Mesenchymal stem cell (in vitro differentiated cells and primary cell): ENCODE measurements at regions not wholly inside any gene's neighbourhood (a gene's known extent, or its start where the extent isn't known, plus 50 kb on each side); places are given as distances from the start of the nearest gene placed in this dataset.
A peak's percentile ranks its signal among the peaks of the same experiment; 100 is the strongest.

Experiments
- DNase-seq: peaks from one replicate; pipeline ENCODE4 v3.0.0-alpha.2; 2013
- H2AFZ ChIP-seq: one replicate; pipeline ENCODE4 v1.6.1; 2013; ENCODE audit warnings: low read depth, mild to moderate bottlenecking, control low read depth, inconsistent platforms, low read length, moderate library complexity
- H2AK5ac ChIP-seq: 2 replicates; pipeline ENCODE4 v1.6.1; 2013; ENCODE audit warnings: low read length, moderate library complexity, mild to moderate bottlenecking, inconsistent platforms; ENCODE audit not compliant: severe bottlenecking
- H2BK120ac ChIP-seq: one replicate; pipeline ENCODE4 v1.6.1; 2013; ENCODE audit warnings: low read depth, mild to moderate bottlenecking, inconsistent platforms, low read length, moderate library complexity
- H2BK12ac ChIP-seq, 2 experiments: one replicate each; pipeline ENCODE4 v1.6.1; 2013; ENCODE audit warnings: inconsistent platforms in 2 of 2, low read length in 2 of 2, mild to moderate bottlenecking in 2 of 2, moderate library complexity in 2 of 2, control low read depth in 1 of 2
- H2BK15ac ChIP-seq: one replicate; pipeline ENCODE4 v1.6.1; 2013; ENCODE audit warnings: mild to moderate bottlenecking, low read depth, inconsistent platforms; ENCODE audit not compliant: poor library complexity, severe bottlenecking
- H2BK5ac ChIP-seq: 2 replicates; pipeline ENCODE4 v1.6.1; 2013; ENCODE audit warnings: low read depth, mild to moderate bottlenecking, low read length, control low read depth, inconsistent platforms; ENCODE audit not compliant: poor library complexity, severe bottlenecking
- H3K14ac ChIP-seq, 2 experiments: one replicate each; pipeline ENCODE4 v1.6.1; 2013; ENCODE audit warnings: inconsistent platforms in 2 of 2, low read length in 2 of 2, control low read depth in 1 of 2, mild to moderate bottlenecking in 1 of 2, moderate library complexity in 1 of 2
- H3K18ac ChIP-seq, 2 experiments: one replicate each; pipeline ENCODE4 v1.6.1; 2013; ENCODE audit warnings: inconsistent platforms in 2 of 2, low read length in 2 of 2, control low read depth in 1 of 2, low read depth in 1 of 2, mild to moderate bottlenecking in 1 of 2
- H3K23ac ChIP-seq, 2 experiments: one replicate each; pipeline ENCODE4 v1.6.1; 2013; ENCODE audit warnings: inconsistent platforms in 2 of 2, low read length in 2 of 2, mild to moderate bottlenecking in 2 of 2, moderate library complexity in 2 of 2, control low read depth in 1 of 2
- H3K27ac ChIP-seq: 2 replicates; pipeline ENCODE4 v1.5.1; 2013; ENCODE audit warnings: mild to moderate bottlenecking, moderate library complexity, low read length, control low read depth, inconsistent platforms; ENCODE audit not compliant: poor library complexity, severe bottlenecking
- H3K27me3 ChIP-seq, 2 experiments: 2 replicates each; pipeline versions ENCODE4 v1.6.1 to v1.7.0; 2013; ENCODE audit warnings: low read length in 2 of 2, mild to moderate bottlenecking in 2 of 2, moderate library complexity in 2 of 2, control low read depth in 1 of 2, inconsistent platforms in 1 of 2; ENCODE audit not compliant: control insufficient read depth in 1 of 2, insufficient read depth in 1 of 2
- H3K36me3 ChIP-seq, 2 experiments: 2 replicates each; pipeline versions ENCODE4 v1.6.1 to v1.7.0; 2013; ENCODE audit warnings: low read length in 2 of 2, control low read depth in 1 of 2, inconsistent platforms in 1 of 2, low read depth in 1 of 2, mild to moderate bottlenecking in 1 of 2; ENCODE audit not compliant: insufficient read depth in 2 of 2, control insufficient read depth in 1 of 2
- H3K4ac ChIP-seq, 2 experiments: one replicate each; pipeline ENCODE4 v1.6.1; 2013; ENCODE audit warnings: inconsistent platforms in 2 of 2, low read length in 2 of 2, mild to moderate bottlenecking in 2 of 2, moderate library complexity in 2 of 2, control low read depth in 1 of 2, low read depth in 1 of 2
- H3K4me1 ChIP-seq: 2 replicates; pipeline ENCODE4 v1.6.1; 2013; ENCODE audit warnings: low read depth, low read length, control low read depth; ENCODE audit not compliant: control insufficient read depth, insufficient read depth
- H3K4me2 ChIP-seq: 2 replicates; pipeline ENCODE4 v1.6.1; 2013; ENCODE audit warnings: low read length, mild to moderate bottlenecking, inconsistent platforms; ENCODE audit not compliant: poor library complexity, severe bottlenecking
- H3K4me3 ChIP-seq, 2 experiments: 2 replicates each; pipeline versions ENCODE4 v1.5.1 to v1.7.0; 2013; ENCODE audit warnings: low read length in 2 of 2, mild to moderate bottlenecking in 2 of 2, control low read depth in 1 of 2, low read depth in 1 of 2; ENCODE audit not compliant: insufficient read depth in 1 of 2
- H3K79me1 ChIP-seq: replicated peaks from 2 replicates; pipeline ENCODE4 v1.6.1; 2013; ENCODE audit warnings: mild to moderate bottlenecking, control low read depth, low read length, inconsistent platforms; ENCODE audit not compliant: poor library complexity, severe bottlenecking
- H3K9ac ChIP-seq: 2 replicates; pipeline ENCODE4 v1.7.0; 2013; ENCODE audit warnings: mild to moderate bottlenecking, low read length, moderate library complexity
- H3K9me3 ChIP-seq: 2 replicates; pipeline ENCODE4 v1.7.0; 2013; ENCODE audit warnings: mild to moderate bottlenecking, low read length; ENCODE audit not compliant: control insufficient read depth
- H4K8ac ChIP-seq: one replicate; pipeline ENCODE4 v1.6.1; 2013; ENCODE audit warnings: inconsistent platforms, mild to moderate bottlenecking, low read length, moderate library complexity
- H4K91ac ChIP-seq: one replicate; pipeline ENCODE4 v1.6.1; 2013; ENCODE audit warnings: mild to moderate bottlenecking, low read length, inconsistent platforms
- WGBS: methylation state at CpG from one replicate; pipeline ENCODE4 v1.1.7; 2013; ENCODE audit warnings: mixed read lengths; 5-methylcytosine and 5-hydroxymethylcytosine counted together

DNA sequence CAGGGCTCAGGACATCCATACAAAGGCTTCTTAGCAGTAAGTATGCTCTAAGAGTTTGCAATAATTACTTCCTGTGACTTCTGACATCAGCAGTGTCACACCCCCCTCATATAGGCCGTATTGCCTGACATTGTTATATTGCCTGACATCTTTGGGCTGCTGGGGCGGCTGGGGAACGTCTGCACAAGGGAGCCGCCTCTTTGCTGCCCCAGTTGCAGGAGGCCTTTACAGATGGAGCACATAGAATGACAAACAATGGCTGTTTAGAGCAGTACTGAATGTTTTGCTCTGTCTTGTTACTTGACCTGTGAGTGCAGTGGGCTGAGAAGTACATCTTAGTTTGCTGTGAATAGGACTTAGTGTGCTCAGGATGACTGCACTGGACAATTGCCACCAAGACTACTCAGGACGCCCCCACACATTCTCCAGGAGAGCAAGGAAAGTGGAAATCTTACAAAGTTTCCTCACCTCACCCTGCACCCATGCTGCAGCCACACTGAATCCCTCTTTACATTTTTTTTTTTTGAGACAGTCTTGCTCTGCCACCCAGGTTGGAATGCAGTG lies 65.4 kb upstream of the SPOCK1 start:
- Histone ChIP-seq H3K4ac (no peak overlapping the region), H2AFZ (no peak overlapping the region), H3K9me3 (no peaks in the 10 kb centered on the region), H3K9ac (peak overlapping the region; percentile 9), H3K14ac (no peak overlapping the region), H2BK12ac (no peak overlapping the region), H2BK5ac (no peak overlapping the region), H4K8ac (no peak overlapping the region), H3K27me3 (no peaks in the 10 kb centered on the region), H3K23ac (no peak overlapping the region), H2BK15ac (no peak overlapping the region), H3K18ac (no peak overlapping the region), H3K4me3 (no peak overlapping the region), H2BK120ac (no peak overlapping the region), H3K4me2 (no peak overlapping the region), H2AK5ac (no peak overlapping the region), H4K91ac (no peak overlapping the region), H3K27ac (peak overlapping the region; percentile 14), H3K36me3 (no peaks in the 10 kb centered on the region), H3K79me1 (no peaks in the 10 kb centered on the region), H3K4me1 (peaks cover 8% of the 10 kb centered on the region)
- DNase-seq: no peak
- WGBS: 44% methylated on average over 5 of the region's 5 CpGs

DNA sequence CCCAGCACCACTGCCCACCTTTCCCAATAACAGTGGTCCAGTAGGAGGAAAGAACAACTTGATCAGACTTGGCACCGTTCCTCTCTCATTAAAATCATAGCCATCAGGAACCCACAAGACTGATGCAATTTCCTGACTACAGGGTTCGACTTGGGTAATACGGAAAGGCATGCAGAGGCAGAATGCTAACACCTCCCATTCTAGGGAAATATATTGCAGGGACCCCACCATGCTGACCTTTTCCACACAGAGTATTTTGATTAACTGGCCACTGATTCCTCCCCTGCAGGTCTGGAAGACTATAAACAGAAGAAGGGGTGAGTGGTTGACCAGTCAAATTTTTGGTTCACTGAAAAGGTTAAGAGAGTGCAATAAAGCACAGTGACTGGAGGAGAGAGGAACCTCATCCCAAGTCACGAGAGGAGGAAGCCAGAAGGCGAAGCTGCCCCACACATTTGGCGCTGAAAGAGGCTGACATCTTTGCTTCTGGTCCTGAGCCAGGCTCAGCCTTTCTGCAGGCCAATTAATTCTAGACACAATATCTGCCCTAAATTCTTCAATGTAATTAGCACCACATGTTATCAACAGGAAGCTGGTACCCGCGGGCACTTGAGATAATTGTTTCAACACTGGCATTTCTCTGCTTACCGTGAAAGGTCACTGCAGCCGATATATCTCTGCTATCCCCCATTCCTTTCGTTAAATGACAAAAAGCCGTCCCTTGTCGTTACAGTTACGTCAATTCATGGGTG lies 64.7 kb upstream of the SPOCK1 start:
- Histone ChIP-seq H2BK15ac (no peak overlapping the region), H2BK120ac (no peak overlapping the region), H3K79me1 (no peaks in the 10 kb centered on the region), H3K27me3 (no peaks in the 10 kb centered on the region), H2BK5ac (no peak overlapping the region), H3K23ac (no peak overlapping the region), H3K36me3 (no peaks in the 10 kb centered on the region), H3K27ac (peak overlapping the region; percentile 38), H4K91ac (no peak overlapping the region), H3K14ac (no peak overlapping the region), H2BK12ac (no peak overlapping the region), H3K4me1 (peaks cover 8% of the 10 kb centered on the region), H3K9me3 (no peaks in the 10 kb centered on the region), H4K8ac (no peak overlapping the region), H3K4me2 (no peak overlapping the region), H3K4ac (no peak overlapping the region), H2AK5ac (no peak overlapping the region), H3K9ac (peak overlapping the region; percentile 9), H3K18ac (no peak overlapping the region), H2AFZ (no peak overlapping the region), H3K4me3 (no peak overlapping the region)
- DNase-seq: no peak
- 51% methylated on average over 14 of the region's 14 CpGs for WGBS

GRCh38 chr5:137563301-137563645 lies 64.1 kb upstream of the SPOCK1 start:
- Histone ChIP-seq H3K27ac (peak overlapping the region; percentile 38), H4K8ac (no peak overlapping the region), H3K4ac (no peak overlapping the region), H3K27me3 (no peaks in the 10 kb centered on the region), H3K4me3 (no peak overlapping the region), H3K36me3 (no peaks in the 10 kb centered on the region), H3K23ac (no peak overlapping the region), H3K14ac (no peak overlapping the region), H3K4me2 (no peak overlapping the region), H2BK120ac (no peak overlapping the region), H2BK5ac (no peak overlapping the region), H4K91ac (no peak overlapping the region), H2BK12ac (no peak overlapping the region), H3K4me1 (peaks cover 8% of the 10 kb centered on the region), H2BK15ac (no peak overlapping the region), H3K9me3 (no peaks in the 10 kb centered on the region), H3K18ac (no peak overlapping the region), H2AFZ (no peak overlapping the region), H3K9ac (no peak overlapping the region), H3K79me1 (no peaks in the 10 kb centered on the region), H2AK5ac (no peak overlapping the region)
- WGBS: 100% methylated on average over 2 of the region's 2 CpGs
- DNase-seq: no peak

DNA sequence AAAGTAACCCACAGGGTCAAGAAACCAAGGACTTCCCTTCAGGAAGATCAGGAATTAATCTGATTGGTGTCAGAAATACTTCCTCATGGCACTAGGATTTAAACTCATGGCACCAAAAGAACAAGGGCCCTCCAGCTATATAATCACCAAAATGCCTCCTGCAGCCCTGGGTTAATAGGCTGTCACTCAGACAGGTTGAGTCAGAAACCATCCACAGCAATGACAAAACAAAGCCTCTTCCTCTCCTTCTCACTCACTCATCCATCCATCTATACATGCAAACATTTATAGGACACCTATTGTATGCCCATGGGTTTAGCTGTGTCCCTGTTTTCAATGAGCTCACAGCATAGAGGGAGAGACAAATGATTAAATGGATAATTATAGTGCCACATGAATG lies 62.5 kb upstream of the SPOCK1 start:
- Histone ChIP-seq H2BK15ac (no peak overlapping the region), H2BK5ac (no peak overlapping the region), H3K36me3 (no peaks in the 10 kb centered on the region), H3K14ac (no peak overlapping the region), H3K79me1 (no peaks in the 10 kb centered on the region), H2AFZ (no peak overlapping the region), H3K23ac (no peak overlapping the region), H3K4me1 (peaks cover 8% of the 10 kb centered on the region), H3K9ac (no peak overlapping the region), H3K27me3 (no peaks in the 10 kb centered on the region), H3K4me2 (no peak overlapping the region), H4K91ac (no peak overlapping the region), H3K4ac (no peak overlapping the region), H3K18ac (no peak overlapping the region), H2BK12ac (no peak overlapping the region), H3K27ac (no peak overlapping the region), H4K8ac (no peak overlapping the region), H2BK120ac (no peak overlapping the region), H2AK5ac (no peak overlapping the region), H3K9me3 (no peaks in the 10 kb centered on the region), H3K4me3 (no peak overlapping the region)
- DNase-seq: no peak
